ENCODE measurements at regions not wholly inside any gene's neighbourhood (a gene's known extent, or its start where the extent isn't known, plus 50 kb on each side); places are given as distances from the start of the nearest gene placed in this dataset.
"Not testable (repeated sequence)": the region's sequence is repeated elsewhere in the genome, so short reads cannot be mapped to it uniquely, and the experiment has no call there.

DNA sequence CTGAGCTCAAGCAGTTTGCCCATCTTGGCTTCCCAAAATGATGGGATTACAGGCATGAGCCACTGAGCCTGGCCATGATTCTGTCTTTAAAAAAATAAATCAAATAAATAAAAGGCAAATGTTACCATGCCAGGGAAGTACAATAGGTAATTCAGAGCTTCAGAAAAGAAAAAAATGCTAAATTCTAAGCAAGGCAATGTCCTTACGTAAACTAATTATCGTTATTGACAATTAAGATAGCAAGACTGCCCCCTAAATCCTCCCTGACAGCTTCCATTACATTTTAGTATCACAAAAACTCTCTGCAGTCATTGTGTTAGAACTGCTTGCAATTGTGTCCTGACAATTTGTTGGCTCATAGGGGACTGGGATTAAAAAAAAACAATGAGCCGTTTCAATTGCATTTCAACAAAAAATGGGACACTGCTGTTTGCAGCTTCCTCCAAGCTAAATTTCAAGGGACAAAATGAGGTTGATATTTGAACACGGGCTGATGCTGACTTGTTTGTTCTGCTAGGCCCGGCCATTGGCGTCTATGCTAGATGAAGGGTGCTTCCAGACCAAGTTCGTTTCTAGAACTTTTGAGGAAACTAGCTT is 88.9 kb downstream of the MOGAT1 start:
- no peak for DNase-seq

- no peak for DNase-seq
Observed at GRCh38 chr2:222761888-222762287, 90.4 kb downstream of the MOGAT1 start.

- no peak for DNase-seq
Observed at GRCh38 chr2:222762342-222762741, 90.9 kb downstream of the MOGAT1 start.

DNA sequence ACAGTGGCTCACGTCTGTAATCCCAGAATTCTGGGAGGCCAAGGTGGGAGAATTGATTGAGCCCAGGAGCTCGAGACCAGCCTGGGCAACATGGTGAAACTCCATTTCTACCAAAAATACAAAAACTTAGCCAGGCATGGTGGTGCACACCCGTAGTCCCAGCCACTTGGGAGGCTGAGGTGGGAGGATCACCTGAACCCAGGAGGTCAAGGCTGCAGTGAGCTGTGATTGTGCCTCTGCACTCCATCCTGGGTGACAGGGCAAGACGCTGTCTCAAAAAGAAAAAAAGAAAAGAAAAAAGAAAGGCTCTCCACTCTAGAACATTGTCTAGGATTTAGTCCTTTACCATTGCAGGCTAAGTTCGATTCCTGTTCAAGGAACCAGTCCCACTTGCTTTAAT is 94.4 kb downstream of the MOGAT1 start:
- DNase-seq, result not testable (repeated sequence)

DNA sequence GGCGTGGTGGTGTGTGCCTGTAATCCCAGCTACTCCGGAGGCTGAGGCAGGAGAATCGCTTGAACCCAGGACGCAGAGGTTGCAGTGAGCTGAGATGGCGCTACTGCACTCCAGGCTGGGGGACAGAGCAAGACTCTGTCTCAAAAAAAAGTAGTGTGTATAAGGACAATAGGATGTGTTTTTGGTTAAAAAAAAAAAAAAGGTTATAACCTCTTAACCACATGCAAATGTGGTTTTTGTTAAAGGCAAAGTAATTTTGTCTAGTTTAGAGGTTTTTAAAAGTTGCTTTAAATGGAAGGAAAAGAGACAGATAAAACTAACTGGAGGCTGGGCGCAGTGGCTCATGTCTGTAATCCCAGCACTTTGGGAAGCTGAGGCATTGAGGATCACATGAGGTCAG is 92.8 kb upstream of the ACSL3 start:
- DNase-seq, result not testable (repeated sequence)

GRCh38 chr2:222769446-222769845 is 91.4 kb upstream of the ACSL3 start:
- no peak for DNase-seq

DNA sequence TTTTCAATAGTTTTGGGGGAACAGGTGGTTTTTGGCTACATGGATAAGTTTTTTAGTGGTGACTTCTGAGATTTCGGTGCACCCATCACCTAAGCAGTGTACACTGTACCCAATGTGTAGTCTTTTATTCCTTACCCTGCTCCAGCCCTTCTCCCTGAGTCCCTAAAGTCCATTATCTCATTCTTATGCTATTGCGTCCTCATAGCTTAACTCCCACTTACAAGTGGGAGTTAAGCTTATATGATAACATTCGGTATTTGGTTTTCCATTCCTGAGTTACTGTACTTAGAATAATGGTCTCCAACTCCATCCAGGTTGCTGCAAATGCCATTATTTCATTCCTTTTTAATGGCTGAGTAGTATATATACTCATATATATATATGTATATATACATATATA is 90.9 kb upstream of the ACSL3 start:
- no peak for DNase-seq

DNA sequence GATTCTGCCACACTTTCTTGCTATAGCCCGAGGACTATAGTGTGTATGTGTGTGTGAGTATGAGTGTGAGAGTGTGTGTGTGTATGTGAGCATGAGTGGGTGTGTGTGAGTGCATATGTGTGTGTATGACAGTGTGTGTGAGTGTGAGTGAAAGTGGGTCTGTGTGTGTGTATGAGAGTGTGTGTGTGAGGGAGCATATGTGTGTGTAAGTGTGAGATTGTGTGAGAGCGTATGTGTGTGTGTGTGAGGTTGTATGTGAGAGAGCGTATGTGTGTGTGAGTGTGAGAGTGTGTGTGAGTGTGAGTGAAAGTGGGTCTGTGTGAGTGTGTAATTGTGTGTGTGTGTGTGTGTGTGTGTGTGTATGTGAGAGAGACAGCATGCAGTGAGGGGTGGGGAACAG is 89.0 kb upstream of the ACSL3 start:
- DNase-seq, result no peak

GRCh38 chr2:222774941-222775340 is 85.9 kb upstream of the ACSL3 start:
- DNase-seq, result no peak

- DNase-seq, result no peak
Observed at GRCh38 chr2:222776792-222777191, 84.0 kb upstream of the ACSL3 start.

GRCh38 chr2:222778400-222778799 is 82.4 kb upstream of the ACSL3 start:
- no peak for DNase-seq

DNA sequence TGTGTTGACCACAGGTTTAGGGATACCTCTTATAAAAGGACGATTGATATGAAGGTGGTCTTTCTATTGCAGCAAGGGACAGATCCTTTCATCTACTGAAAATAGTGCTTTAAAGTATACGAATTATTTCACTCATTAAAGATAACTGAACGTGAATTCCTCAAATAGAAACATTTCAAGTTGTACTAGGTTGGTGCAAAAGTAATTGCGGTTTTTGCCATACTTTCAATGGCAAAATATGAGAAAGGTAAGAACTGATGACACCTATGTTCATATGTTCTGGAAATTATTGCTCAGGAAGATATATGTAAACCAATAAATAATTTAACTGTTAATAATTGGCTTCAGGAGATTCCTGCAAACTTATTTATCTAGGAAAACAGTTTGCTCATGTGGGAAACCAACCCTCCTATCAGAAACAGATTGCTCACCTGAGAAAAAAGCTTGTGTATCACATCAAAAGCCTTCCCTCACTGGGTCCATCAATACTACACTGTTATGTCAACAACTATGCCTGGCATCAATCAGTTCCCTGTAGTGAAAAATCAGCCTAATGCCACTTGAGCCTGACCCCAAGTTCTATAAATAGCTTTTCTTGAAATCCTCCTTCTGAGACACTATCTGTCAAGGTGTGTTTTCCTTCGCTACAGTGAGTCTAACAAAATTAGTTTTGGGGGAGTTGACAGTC is 81.5 kb upstream of the ACSL3 start:
- no peak for DNase-seq

GRCh38 chr2:222780051-222780450 is 80.8 kb upstream of the ACSL3 start:
- no peak for DNase-seq

DNA sequence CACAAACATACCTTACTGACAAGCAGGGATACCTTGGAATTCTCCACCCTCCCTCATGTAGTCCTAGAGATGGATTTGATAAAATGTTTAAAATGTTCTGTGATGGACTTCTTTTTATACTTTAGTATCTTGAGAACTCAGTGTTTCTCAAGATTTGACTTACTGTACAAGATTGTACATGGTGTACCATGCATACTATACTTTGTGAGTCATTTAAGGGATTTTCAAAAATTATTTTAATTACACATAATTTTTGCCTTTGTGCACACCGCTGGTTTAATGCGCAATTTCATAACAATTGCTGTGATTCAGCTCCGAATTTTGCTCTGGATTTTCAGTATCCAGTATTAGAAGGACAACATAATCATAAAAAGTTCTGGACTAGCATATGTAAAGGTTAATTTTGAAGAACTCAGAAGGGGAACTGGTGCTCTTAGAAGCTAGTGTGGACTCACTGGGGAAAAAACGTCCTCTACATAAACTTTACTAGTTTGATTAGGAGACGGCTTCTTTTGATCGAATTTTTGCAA is 78.6 kb upstream of the ACSL3 start:
- no peak for DNase-seq

- DNase-seq, result no peak
Observed at GRCh38 chr2:222783592-222783991, 77.2 kb upstream of the ACSL3 start.

GRCh38 chr2:222790932-222791331 is 69.9 kb upstream of the ACSL3 start:
- no peak for DNase-seq

- no peak for DNase-seq
Observed at GRCh38 chr2:222792001-222792611, 68.7 kb upstream of the ACSL3 start.

GRCh38 chr2:222794585-222795449 is 66.0 kb upstream of the ACSL3 start:
- DNase-seq, result no peak

DNA sequence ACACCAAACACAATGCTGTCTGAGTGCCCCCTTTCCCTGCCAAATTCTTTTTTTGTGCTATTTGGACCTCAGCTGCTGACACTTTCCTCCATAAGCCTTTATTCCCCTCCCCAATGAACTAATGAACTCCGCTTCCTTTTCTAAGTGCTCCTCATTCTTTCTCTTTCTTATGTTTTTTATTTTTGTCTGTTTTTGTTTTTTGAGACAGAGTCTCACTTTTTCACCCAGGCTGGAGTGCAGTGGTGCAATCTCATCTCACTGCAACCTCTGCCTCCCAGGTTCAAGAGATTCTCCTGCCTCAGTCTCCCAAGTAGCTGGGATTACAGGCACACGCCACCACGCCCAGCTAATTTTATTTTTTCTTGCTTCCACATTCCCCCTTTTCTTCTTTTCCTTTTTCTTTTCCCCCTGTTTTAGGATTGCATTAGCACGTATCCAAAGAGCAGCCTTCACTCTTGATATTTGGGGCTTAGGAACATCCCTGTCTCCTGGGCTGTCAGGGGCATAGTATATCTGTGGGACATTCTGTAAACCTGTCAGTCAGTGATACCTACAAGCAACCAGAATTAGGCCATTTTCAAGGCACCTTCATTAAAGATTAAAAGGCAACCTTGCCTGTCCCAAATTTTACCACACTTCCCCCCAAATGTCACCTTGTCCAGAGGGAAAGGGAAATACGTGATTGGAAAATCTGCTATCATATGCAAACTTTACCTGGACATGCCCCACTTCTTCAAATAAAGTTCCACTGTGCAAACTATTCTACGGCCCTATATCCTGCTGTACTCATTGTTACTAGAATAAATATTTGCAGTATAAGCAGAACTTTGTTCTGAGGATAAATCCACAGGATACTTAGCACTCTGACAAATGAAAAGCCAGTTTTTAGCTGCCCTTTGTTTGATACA is 65.1 kb upstream of the ACSL3 start:
- no peak for DNase-seq

GRCh38 chr2:222796413-222797103 is 64.3 kb upstream of the ACSL3 start:
- no peak for DNase-seq

DNA sequence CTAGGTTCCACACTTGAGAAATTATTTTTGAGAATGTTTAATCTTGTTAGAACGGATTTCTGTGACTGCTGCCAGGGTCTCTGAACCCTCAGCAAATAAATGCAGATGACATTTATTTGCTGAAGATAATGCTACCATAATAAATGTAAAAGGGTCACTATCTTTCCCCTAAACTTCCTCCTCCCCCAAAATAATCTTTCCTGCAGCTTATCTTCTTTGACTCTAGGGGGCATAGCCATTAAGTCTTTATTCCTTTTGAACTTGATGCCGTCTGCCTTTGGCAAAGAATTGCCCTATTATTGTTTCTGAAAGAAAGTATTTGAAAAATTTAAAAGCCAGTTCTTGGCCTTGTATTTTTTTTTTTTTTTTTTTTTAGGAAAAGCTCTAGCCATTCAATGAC is 63.6 kb upstream of the ACSL3 start:
- DNase-seq, result peak; percentile 10

DNA sequence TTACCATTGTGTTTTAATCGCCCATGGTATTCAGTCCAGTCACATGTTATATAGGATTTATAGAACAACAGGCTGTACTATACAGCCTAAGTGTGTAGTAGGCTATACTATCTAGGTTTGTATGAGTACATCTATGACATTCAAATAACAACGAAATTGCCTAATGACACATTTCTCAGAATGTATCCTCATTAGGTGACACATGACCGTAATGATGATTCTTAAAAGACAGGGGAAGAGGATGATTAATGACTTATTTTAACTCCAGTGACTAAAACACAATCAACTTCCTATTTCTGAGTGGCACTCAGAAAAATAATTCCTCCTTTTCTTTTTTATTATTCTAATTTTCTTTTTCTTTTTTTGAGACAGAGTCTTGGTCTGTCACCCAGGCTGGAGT is 63.0 kb upstream of the ACSL3 start:
- DNase-seq, result no peak
